ENCODE measurements at regions not wholly inside any gene's neighbourhood (a gene's known extent, or its start where the extent isn't known, plus 50 kb on each side); places are given as distances from the start of the nearest gene placed in this dataset.

DNA sequence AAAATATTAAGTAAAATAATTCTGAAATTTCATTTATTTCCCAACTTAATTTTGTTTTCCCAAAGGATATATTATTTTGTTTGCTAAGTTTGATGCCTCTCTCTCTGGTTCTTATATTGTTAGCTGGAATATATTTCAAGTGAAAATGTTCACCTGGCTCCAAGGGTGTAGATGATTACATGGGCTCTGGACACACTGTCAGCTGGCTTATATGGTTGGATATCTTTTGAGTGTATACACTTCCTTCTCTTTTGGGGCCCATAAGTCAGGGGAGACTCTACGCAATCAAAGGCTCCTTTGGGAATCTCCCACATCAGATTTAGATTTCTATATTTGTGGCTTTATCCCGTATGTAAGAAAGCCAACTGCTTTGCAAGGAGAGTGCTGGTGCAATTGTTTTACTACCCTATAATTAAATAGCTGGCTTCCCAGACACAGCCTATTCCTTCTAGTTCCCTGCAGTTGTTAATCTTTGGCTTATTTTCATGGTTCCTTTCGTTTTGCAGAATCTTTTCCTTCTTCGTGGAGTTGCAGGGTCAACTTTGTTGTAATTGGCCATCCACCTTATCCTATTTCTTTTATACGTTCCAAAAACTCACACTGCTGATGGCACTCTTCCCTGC, 225.7 kb downstream of the DPH6 start:
- DNase-seq (ENCODE audit: low spot score) = no peak

DNA sequence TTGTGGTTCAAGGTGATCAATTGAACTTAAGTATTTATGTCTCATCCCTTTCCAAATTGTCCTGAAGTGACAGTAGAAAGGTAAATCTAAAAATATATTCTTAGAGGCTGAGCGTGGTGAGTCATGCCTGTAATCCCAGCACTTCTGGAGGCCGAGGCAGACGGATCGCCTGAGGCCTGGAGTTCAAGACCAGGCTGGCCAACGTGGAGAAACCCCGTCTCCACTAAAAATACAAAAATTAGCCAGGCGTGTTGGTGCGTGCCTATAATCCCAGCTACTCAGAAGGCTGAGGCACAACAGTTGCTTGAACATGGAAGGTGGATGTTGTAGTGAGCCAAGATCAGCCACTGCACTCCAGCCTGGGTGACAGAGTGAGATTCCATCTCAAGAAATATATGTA, 226.6 kb downstream of the DPH6 start:
- DNase-seq (ENCODE audit: low spot score) = no peak

DNA sequence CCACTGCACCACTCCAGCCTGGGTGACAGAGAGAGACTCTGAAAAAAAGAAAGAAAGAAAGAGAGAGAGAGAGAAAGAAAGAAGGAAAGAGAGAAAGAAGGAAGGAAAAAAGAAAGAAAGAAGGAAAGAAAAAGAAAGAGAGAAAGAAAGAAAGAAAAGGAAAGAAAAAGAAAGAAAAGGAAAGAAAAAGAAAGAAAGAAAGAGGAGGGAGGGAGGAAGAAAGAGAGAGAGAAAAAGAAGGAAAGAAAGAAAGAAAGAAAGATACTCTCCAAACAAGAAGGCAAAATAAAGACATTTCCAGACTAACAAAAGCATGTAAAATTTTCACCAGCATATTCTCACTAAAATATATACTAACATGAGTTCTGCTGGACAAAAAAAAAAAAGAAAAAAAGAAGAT, 228.7 kb downstream of the DPH6 start:
- no peak for DNase-seq (ENCODE audit: low spot score)

DNA sequence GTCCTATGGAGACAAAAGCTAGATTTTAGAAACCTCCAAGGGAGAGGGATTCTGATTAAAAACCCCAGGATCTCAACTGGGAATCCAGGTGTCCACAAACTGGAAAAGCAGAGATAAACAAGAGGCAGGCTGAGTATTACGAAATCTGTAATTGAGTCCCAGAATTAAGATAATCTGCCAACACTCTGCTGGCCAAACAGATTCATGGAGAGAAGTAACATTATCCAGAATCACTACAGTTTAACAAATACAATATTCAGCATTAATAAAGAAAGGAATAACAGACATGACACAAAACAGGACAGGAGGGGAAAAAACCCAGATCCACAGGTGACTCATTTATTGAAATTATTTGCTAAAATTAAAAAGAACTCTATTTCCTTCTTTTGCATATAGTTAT, 227.2 kb upstream of the NANOGP8 start:
- no peak for DNase-seq (ENCODE audit: low spot score)

DNA sequence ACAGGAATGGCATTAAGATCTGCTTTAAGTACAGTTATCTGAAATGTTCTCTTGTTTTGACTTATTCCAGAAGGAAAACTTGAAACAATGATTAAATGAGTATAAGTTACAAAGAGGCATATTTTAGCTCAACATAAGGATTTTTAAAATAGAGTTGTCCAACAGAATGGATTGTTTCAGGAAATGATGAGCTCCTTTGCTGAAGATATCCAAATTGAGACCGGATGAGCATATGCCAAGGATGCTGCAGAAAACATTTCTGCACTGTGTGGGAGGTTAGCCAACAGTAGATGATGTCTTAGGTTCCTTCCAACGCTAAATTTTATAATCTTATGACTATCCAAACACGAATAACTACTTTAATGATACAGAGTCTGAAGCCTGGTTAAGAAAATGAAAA, 226.5 kb upstream of the NANOGP8 start:
- no peak for DNase-seq (ENCODE audit: low spot score)

- peak; percentile 22 for DNase-seq (ENCODE audit: low spot score)
These were observed 224.8 kb upstream of the NANOGP8 start for GRCh38 chr15:35309886-35310285.

GRCh38 chr15:35308802-35309201, 223.7 kb upstream of the NANOGP8 start:
- DNase-seq (ENCODE audit: low spot score) = peak; percentile 72

DNA sequence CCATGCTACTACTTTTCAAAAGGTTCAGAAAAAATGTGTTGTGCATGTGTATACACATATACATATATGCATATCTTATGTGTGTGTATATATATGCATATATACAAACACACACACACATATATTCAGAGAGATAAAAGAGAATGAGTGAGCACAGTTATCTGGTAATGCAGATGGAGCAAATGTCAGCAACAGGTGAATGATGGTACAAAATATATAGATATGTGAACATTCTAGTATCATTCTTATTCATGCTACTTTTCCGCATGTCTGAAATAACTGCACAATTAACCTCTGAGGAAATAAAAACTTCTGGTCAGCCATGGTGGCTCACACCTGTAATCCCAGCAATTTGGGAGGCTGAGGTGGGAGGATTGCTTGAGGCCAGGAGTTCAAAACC, 222.6 kb upstream of the NANOGP8 start:
- DNase-seq (ENCODE audit: low spot score) = no peak

DNA sequence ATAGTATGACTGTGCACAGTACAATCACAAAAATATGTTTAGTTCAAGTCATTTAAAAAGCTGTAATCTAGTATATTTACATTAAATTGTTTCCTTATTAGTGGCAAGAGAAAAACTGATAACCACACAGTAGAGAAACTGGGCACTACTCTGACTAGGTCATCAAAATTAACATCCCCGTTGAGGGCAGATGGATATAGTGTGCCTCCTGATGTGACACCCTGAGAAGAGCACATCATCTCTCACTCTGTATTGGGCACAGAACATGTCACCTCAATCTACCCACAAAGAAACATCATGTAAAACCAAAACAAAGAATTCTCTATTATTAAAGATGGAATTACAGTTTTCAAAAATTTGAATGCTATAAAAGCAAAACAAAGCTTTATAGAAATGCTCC, 221.9 kb upstream of the NANOGP8 start:
- DNase-seq (ENCODE audit: low spot score) = no peak

GRCh38 chr15:35306361-35306981, 221.4 kb upstream of the NANOGP8 start:
- DNase-seq (ENCODE audit: low spot score) = peak; percentile 54

DNA sequence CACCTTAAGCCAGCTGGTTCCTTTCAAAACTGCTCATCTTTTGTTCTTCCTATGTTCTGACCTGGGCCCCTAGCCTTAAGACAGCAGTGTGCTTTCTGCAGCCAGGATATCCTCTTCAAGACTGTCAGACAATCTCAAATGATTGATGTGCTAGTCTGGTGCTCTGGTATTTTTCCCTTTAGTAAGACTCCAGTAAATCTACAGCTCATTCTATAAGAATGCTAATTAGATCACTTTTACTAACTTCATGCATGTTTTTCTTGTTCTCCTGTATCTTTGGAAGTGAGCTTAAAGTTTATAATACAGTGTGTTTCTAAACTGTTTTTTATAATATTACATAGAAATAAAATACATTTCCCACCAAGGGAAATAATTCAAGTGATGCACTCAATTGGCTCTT, 220.9 kb upstream of the NANOGP8 start:
- peak; percentile 36 for DNase-seq (ENCODE audit: low spot score)

GRCh38 chr15:35305031-35305550, 220.0 kb upstream of the NANOGP8 start:
- no peak for DNase-seq (ENCODE audit: low spot score)

DNA sequence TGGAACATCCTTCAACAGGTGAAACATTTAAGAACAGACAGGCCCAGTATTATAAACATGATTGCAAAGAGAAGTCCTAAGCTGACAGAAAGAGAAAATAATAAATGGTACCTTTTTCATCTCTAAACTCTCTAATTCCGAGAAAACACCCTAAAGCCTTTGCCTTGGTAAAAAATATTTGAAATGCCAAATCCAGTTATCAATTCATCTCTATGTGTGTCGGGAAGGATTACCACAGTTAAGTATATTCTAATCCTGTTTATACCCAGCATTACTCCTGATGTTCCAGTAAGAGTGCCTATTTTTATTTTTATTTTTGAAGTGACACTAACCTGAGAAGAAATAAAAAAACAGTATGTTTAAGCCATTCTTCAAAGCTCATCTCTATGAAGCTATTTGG, 219.3 kb upstream of the NANOGP8 start:
- no peak for DNase-seq (ENCODE audit: low spot score)

DNA sequence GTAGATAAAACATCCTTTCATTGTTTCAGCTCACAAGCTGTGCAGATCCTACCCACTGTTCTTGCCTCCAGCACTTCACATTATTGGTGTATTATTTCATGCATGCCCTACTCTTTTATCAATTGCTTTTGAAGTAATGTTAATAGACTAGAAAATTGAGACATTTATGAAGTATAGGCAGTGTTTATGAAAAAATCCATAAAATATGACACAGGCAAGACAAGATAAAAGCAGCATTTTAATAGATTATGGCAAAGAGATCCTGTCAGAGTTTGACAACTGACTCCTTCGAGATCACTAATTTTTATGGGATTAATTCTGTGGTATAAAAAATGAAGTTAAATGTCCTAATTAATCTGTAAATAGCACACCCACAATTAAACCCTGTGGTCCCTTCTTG, 217.2 kb upstream of the NANOGP8 start:
- DNase-seq (ENCODE audit: low spot score) = no peak

DNA sequence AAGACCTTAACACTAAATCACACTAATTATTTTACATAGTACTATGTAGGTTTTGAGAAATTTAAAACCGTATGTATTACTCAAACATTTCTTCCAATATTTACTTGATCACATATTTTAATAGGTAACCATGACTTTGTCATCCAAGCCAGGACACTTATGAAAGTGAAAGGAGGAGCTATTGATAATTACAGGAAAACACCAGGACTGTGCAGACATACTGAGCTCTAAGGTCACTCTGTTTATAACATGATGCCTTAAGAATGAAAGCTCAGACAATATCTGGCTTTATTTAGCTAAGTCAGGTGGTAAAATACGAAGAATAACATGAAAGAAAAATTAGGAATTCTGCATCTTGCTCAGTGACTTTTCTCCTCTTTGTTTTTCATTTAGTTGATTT, 216.0 kb upstream of the NANOGP8 start:
- DNase-seq (ENCODE audit: low spot score) = no peak

GRCh38 chr15:35299059-35299735, 214.1 kb upstream of the NANOGP8 start:
- no peak for DNase-seq (ENCODE audit: low spot score)

DNA sequence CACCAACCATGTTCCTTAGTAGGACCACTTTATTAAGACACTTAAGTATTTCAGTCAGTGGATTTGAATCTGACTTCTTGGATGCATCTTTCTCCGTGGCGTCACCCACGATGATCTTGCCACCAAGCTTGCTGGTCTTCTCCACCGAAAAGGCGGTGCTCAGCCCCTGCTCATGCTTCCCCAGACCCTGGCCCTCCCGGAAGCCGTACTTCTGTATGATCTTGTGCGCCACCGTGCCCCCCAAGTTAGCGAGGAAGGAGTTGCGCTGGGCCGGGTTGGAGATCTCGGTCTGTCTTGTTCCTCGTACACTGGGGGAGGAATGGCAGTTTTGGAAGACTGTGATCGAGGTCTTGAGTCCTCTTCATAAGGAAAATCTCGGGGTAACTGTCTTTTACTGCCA, 213.4 kb upstream of the NANOGP8 start:
- DNase-seq (ENCODE audit: low spot score) = no peak

DNA sequence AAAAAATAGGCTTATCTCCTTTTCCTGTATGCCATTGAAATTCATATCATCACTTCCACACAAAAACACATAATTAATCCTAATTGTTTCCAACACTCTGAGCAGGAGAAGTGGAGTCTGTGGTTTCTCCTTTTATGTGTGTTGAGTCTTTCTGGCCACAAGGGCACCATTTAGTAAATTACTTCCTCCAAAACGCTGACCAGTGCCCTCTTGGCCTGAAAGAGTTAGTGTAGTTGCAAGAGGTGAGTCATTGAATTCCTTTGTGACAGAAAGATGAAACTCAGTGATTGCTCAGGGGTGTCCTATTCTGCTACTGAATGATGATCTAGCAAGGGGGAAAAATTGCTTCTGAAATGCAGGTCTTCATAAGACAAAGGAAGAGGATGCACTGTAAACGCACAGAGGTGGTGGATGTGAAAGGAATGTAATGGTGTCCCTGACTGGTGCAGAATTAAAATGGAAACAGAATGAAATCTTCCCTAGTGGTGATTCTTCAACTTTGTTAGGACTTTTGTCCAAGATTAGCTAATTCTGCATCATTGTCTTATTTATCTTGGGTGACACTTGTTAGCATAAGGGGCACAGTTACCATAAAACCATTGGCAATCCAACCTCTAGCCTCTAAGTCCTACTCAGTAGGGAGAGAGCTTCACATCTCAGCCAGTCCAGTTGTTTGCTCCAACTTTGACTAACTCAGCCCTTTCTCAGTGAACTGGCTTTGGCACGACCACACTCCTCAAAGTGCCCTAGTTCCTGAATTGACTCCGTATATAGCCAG, 208.4 kb upstream of the NANOGP8 start:
- peak; percentile 75 for DNase-seq (ENCODE audit: low spot score)

DNA sequence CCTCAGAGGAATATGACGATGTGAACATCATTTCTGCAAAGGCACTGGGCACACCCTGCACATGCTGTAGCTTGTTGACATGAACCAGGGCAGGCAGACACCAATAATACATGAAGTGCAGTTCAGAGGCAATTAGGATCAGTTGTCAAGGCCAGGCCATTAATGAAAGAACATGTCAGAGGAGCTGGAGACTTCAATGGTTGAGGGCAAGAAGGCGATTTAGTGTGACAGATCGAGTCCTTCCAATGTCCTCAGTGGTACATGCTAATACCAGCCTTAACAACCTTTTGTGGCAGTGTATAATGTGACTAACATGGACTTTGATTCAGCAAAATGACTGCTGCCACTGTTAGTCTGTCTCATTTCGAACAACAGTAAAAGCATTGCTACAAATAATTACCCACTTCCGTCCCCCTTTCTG, 205.2 kb upstream of the NANOGP8 start:
- DNase-seq (ENCODE audit: low spot score) = no peak

GRCh38 chr15:35289024-35289617, 204.0 kb upstream of the NANOGP8 start:
- DNase-seq (ENCODE audit: low spot score) = peak; percentile 65

GRCh38 chr15:35288580-35288979, 203.5 kb upstream of the NANOGP8 start:
- no peak for DNase-seq (ENCODE audit: low spot score)

- DNase-seq (ENCODE audit: low spot score) = no peak
These were observed 201.6 kb upstream of the NANOGP8 start for GRCh38 chr15:35286721-35287120.
